GM03348 (cell line): ENCODE measurements at regions not wholly inside any gene's neighbourhood (a gene's known extent, or its start where the extent isn't known, plus 50 kb on each side); places are given as distances from the start of the nearest gene placed in this dataset.

Experiments used
- DNase-seq: peaks from one replicate; pipeline ENCODE4 v3.0.0; 2012; ENCODE audit warnings: low spot score

GRCh38 chr15:23514484-23514883, 51.0 kb upstream of the MKRN3 start:
- no peak for DNase-seq

GRCh38 chr15:23506762-23507161, 58.7 kb upstream of the MKRN3 start:
- no peak for DNase-seq

GRCh38 chr15:23503980-23504379, 56.9 kb upstream of the GOLGA6L2 start:
- DNase-seq, result no peak

GRCh38 chr15:23503576-23503975, 56.5 kb upstream of the GOLGA6L2 start:
- DNase-seq, result no peak

- DNase-seq, result peak; percentile 18
Observed at GRCh38 chr15:23497710-23498111, 50.7 kb upstream of the GOLGA6L2 start.
